Progenitor cell of endocrine pancreas (in vitro differentiated cells): ENCODE measurements at regions not wholly inside any gene's neighbourhood (a gene's known extent, or its start where the extent isn't known, plus 50 kb on each side); places are given as distances from the start of the nearest gene placed in this dataset.

ENCODE experiments used
- DNase-seq: peaks from one replicate; pipeline ENCODE4 v3.0.0; 2021; ENCODE audit warnings: low spot score; ENCODE audit not compliant: unreplicated experiment
- H3K27ac Mint-ChIP-seq: 2 replicates; pipeline ENCODE4 v1.8.0; 2021; ENCODE audit warnings: mild to moderate bottlenecking, moderate library complexity, mixed read lengths
- H3K27me3 Mint-ChIP-seq: 2 replicates; pipeline ENCODE4 v1.8.0; 2021; ENCODE audit warnings: mixed read lengths
- H3K36me3 Mint-ChIP-seq: 2 replicates; pipeline ENCODE4 v1.8.0; 2022; ENCODE audit warnings: mixed read lengths; ENCODE audit not compliant: insufficient read depth
- H3K4me1 Mint-ChIP-seq: 2 replicates; pipeline ENCODE4 v1.8.0; 2021; ENCODE audit warnings: low read depth, mixed read lengths
- H3K4me3 Mint-ChIP-seq: 2 replicates; pipeline ENCODE4 v1.8.0; 2021; ENCODE audit warnings: low read depth, mild to moderate bottlenecking, moderate library complexity, mixed read lengths
- H3K9me3 Mint-ChIP-seq: 2 replicates; pipeline ENCODE4 v1.8.0; 2021; ENCODE audit warnings: low read depth, mixed read lengths
- TF ChIP-seq, protein P1 (sequence below): fragments of 200-600 bp; sonication (generic); IDR thresholded peaks from one replicate; pipeline ENCODE4 v1.5.0; 2021; ENCODE audit warnings: antibody characterized with exemption, mild to moderate bottlenecking; ENCODE audit not compliant: unreplicated experiment

- Mint-ChIP-seq H3K27ac (no peak overlapping the region), H3K36me3 (no peaks in the 10 kb centered on the region), H3K27me3 (peaks cover 3% of the 10 kb centered on the region), H3K4me3 (no peak overlapping the region), H3K4me1 (no peaks in the 10 kb centered on the region), H3K9me3 (no peaks in the 10 kb centered on the region)
- TF ChIP-seq, protein P1, sequence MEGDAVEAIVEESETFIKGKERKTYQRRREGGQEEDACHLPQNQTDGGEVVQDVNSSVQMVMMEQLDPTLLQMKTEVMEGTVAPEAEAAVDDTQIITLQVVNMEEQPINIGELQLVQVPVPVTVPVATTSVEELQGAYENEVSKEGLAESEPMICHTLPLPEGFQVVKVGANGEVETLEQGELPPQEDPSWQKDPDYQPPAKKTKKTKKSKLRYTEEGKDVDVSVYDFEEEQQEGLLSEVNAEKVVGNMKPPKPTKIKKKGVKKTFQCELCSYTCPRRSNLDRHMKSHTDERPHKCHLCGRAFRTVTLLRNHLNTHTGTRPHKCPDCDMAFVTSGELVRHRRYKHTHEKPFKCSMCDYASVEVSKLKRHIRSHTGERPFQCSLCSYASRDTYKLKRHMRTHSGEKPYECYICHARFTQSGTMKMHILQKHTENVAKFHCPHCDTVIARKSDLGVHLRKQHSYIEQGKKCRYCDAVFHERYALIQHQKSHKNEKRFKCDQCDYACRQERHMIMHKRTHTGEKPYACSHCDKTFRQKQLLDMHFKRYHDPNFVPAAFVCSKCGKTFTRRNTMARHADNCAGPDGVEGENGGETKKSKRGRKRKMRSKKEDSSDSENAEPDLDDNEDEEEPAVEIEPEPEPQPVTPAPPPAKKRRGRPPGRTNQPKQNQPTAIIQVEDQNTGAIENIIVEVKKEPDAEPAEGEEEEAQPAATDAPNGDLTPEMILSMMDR: no peak
- no peak for DNase-seq
Measured at GRCh38 chr6:156311291-156311690, 465.9 kb upstream of the ARID1B start.

DNA sequence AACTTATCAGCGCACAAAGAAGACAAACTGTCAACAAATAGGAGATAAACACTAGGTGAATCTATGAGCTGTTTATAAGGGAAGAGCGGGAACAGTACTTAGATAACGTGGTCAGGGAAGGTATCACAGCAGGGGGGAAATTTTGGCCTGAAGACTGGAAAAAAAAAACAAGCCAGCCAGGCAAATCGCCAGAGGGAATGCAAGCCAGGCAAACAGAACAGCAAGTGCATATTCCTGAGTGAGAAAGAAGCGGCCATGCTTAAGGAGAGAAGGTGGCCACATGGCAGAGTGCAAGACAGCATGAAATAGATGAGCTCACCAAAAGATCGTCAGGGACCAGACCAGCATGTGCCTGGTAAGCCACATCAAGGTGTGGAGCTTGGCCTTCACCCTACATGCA lies 466.5 kb upstream of the ARID1B start:
- H3K27me3 Mint-ChIP-seq: peaks cover 3% of the 10 kb centered on the region
- no peak overlapping the region for H3K4me3 Mint-ChIP-seq
- H3K27ac Mint-ChIP-seq: no peak overlapping the region
- no peak for DNase-seq
- no peaks in the 10 kb centered on the region for H3K4me1 Mint-ChIP-seq
- H3K9me3 Mint-ChIP-seq: no peaks in the 10 kb centered on the region
- H3K36me3 Mint-ChIP-seq: no peaks in the 10 kb centered on the region
- TF ChIP-seq, protein P1: no peak

GRCh38 chr6:156309017-156309416 lies 468.2 kb upstream of the ARID1B start:
- Mint-ChIP-seq H3K4me3 (no peak overlapping the region), H3K36me3 (no peaks in the 10 kb centered on the region), H3K9me3 (no peaks in the 10 kb centered on the region), H3K27me3 (peaks cover 3% of the 10 kb centered on the region), H3K27ac (no peak overlapping the region), H3K4me1 (no peaks in the 10 kb centered on the region)
- TF ChIP-seq, protein P1: no peak
- DNase-seq: no peak

GRCh38 chr6:156308604-156309003 lies 468.6 kb upstream of the ARID1B start:
- Mint-ChIP-seq H3K36me3 (no peaks in the 10 kb centered on the region), H3K4me3 (no peak overlapping the region), H3K27me3 (peaks cover 3% of the 10 kb centered on the region), H3K4me1 (no peaks in the 10 kb centered on the region), H3K9me3 (no peaks in the 10 kb centered on the region), H3K27ac (no peak overlapping the region)
- TF ChIP-seq, protein P1: no peak
- DNase-seq: no peak

- H3K4me3 Mint-ChIP-seq: no peak overlapping the region
- H3K27me3 Mint-ChIP-seq: peaks cover 3% of the 10 kb centered on the region
- DNase-seq: no peak
- H3K4me1 Mint-ChIP-seq: no peaks in the 10 kb centered on the region
- no peak overlapping the region for H3K27ac Mint-ChIP-seq
- TF ChIP-seq, protein P1: no peak
- peaks cover 12% of the 10 kb centered on the region for H3K9me3 Mint-ChIP-seq
- H3K36me3 Mint-ChIP-seq: no peaks in the 10 kb centered on the region
Measured at GRCh38 chr6:156306531-156306930, 470.6 kb upstream of the ARID1B start.

DNA sequence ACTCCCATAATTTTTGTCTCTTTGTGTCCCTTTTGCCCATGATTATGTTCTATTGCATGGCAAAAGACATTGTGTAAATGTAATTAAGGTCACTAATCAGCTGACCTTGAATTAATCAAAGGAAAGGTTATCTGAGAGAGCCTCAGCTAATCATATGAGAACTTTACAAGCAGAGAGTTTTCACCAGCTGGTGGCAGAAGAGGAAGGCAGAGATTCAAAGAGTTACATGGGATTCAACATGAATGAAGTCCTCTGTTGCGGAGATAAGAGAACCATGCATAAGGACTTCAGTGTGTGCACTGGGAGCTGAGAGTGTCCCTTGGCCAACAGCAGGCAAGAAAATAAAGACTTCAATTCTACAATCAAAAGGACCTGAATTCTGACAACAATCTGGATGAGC lies 494.1 kb upstream of the ARID1B start:
- Mint-ChIP-seq H3K4me3 (no peak overlapping the region), H3K36me3 (no peaks in the 10 kb centered on the region), H3K27ac (no peak overlapping the region), H3K27me3 (no peaks in the 10 kb centered on the region), H3K9me3 (peaks cover under 1% of the 10 kb centered on the region), H3K4me1 (peaks cover 4% of the 10 kb centered on the region)
- TF ChIP-seq, protein P1: no peak
- no peak for DNase-seq
